Gastroesophageal sphincter (tissue), 4 donors: ENCODE measurements at regions not wholly inside any gene's neighbourhood (a gene's known extent, or its start where the extent isn't known, plus 50 kb on each side); places are given as distances from the start of the nearest gene placed in this dataset.

Experiments used
- ATAC-seq: fragments of 150-250 bp; one replicate; pipeline ENCODE4 v1.9.1; 2016; ENCODE audit warnings: mild to moderate bottlenecking, moderate library complexity
- H3K27ac ChIP-seq, 4 donors: fragments of 200-600 bp; sonication (generic) in 3 of 4; 1 replicate in 3 of 4; 2 replicates in 1 of 4; pipeline ENCODE4 v1.5.1; 2016 to 2019
- H3K27me3 ChIP-seq: fragments of 200-600 bp; sonication (generic); one replicate; pipeline ENCODE4 v1.5.1; 2019
- H3K36me3 ChIP-seq, 2 donors: fragments of 200-600 bp; sonication (generic); one replicate each; pipeline ENCODE4 v1.5.1; 2019; ENCODE audit warnings: control low read depth in 1 of 2
- H3K4me1 ChIP-seq, 3 donors: fragments of 200-600 bp; sonication (generic); 1 replicate in 2 of 3; 2 replicates in 1 of 3; pipeline ENCODE4 v1.5.1; 2016 to 2019; ENCODE audit warnings: control low read depth in 2 of 3
- H3K4me3 ChIP-seq, 2 donors: fragments of 200-600 bp; sonication (generic); one replicate each; pipeline ENCODE4 v1.5.1; 2019; ENCODE audit warnings: mild to moderate bottlenecking in 1 of 2, moderate library complexity in 1 of 2
- H3K9me3 ChIP-seq, 3 donors: fragments of 200-600 bp; sonication (generic); one replicate each; pipeline ENCODE4 v1.5.1; 2017 to 2019; ENCODE audit warnings: control low read depth in 2 of 3
- EP300 ChIP-seq: sonication (generic); formaldehyde crosslinking; IDR thresholded peaks from one replicate; pipeline ENCODE4 v1.6.1; 2017; ENCODE audit warnings: antibody characterized with exemption, mild to moderate bottlenecking
- POLR2A ChIP-seq, 2 donors: fragments of 450-650 bp; IDR thresholded peaks; one replicate each; pipeline ENCODE4 v1.6.1; 2017; ENCODE audit warnings: antibody characterized with exemption in 2 of 2, mild to moderate bottlenecking in 2 of 2, moderate library complexity in 1 of 2
- POLR2AphosphoS5 ChIP-seq: sonication (generic); formaldehyde crosslinking; IDR thresholded peaks from one replicate; pipeline ENCODE4 v1.6.1; 2017; ENCODE audit warnings: antibody characterized with exemption
- WGBS, 2 donors: methylation state at CpG; one replicate each; pipeline ENCODE4 v1.1.5; 2018; ENCODE audit warnings: low coverage in 1 of 2; 5-methylcytosine and 5-hydroxymethylcytosine counted together
- TF ChIP-seq, protein P1 (sequence below), 4 experiments: fragments of 200-600 bp in 2 of 4; fragments of 450-650 bp in 2 of 4; sonication (generic) in 1 of 4; IDR thresholded peaks; one replicate each; pipeline ENCODE4 v1.5.1; 2017 to 2019; ENCODE audit warnings: antibody characterized with exemption in 4 of 4, mild to moderate bottlenecking in 2 of 4, moderate library complexity in 2 of 4

- no peak overlapping the region for H3K4me3 ChIP-seq
- TF ChIP-seq EP300 (no peak), POLR2A (IDR thresholded peaks at IDR 0.05) (no peak)
- H3K36me3 ChIP-seq = no peaks in the 10 kb centered on the region
- no peaks in the 10 kb centered on the region for H3K4me1 ChIP-seq
- H3K9me3 ChIP-seq = no peaks in the 10 kb centered on the region
- no peaks in the 10 kb centered on the region for H3K27me3 ChIP-seq
- H3K27ac ChIP-seq = no peak overlapping the region
- 76 to 90% methylated on average over 3 of the region's 3 CpGs for WGBS, 2 donors
- ATAC-seq = no peak
Observed at GRCh38 chr9:79213417-79214125, 358.2 kb upstream of the TLE4 start.

DNA sequence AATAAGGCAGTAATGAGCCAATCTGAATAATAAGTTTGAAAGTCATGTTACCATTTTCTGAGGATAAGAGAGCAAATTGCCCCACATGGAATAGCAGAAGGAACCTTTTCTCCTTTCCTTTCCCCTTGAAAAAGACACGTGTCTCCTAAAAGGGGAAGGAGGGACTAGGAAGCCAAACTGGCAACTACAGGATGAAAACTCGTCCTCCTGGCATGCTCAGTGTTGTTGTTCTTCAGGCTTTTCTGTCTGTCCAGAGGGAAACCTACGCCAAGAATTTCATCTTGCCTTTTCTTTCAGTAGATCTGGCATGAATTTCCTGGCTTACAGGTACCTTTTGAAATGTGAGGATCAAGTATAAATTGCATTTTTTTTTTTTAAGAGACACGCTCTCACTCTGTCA, 355.9 kb upstream of the TLE4 start:
- peak; percentile 55 for ATAC-seq
- no peaks in the 10 kb centered on the region for H3K9me3 ChIP-seq
- no peaks in the 10 kb centered on the region for H3K4me1 ChIP-seq
- no peaks in the 10 kb centered on the region for H3K27me3 ChIP-seq
- no peaks in the 10 kb centered on the region for H3K36me3 ChIP-seq
- 27 to 41% methylated on average over 4 of the region's 4 CpGs for WGBS, 2 donors
- no peak overlapping the region for H3K4me3 ChIP-seq
- no peak overlapping the region for H3K27ac ChIP-seq
- TF ChIP-seq EP300 = no peak
- no peak for TF ChIP-seq POLR2AphosphoS5
- TF ChIP-seq, protein P1, sequence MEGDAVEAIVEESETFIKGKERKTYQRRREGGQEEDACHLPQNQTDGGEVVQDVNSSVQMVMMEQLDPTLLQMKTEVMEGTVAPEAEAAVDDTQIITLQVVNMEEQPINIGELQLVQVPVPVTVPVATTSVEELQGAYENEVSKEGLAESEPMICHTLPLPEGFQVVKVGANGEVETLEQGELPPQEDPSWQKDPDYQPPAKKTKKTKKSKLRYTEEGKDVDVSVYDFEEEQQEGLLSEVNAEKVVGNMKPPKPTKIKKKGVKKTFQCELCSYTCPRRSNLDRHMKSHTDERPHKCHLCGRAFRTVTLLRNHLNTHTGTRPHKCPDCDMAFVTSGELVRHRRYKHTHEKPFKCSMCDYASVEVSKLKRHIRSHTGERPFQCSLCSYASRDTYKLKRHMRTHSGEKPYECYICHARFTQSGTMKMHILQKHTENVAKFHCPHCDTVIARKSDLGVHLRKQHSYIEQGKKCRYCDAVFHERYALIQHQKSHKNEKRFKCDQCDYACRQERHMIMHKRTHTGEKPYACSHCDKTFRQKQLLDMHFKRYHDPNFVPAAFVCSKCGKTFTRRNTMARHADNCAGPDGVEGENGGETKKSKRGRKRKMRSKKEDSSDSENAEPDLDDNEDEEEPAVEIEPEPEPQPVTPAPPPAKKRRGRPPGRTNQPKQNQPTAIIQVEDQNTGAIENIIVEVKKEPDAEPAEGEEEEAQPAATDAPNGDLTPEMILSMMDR (IDR thresholded peaks at IDR 0.05) = no peak
- TF ChIP-seq POLR2A (IDR thresholded peaks at IDR 0.05) = no peak

DNA sequence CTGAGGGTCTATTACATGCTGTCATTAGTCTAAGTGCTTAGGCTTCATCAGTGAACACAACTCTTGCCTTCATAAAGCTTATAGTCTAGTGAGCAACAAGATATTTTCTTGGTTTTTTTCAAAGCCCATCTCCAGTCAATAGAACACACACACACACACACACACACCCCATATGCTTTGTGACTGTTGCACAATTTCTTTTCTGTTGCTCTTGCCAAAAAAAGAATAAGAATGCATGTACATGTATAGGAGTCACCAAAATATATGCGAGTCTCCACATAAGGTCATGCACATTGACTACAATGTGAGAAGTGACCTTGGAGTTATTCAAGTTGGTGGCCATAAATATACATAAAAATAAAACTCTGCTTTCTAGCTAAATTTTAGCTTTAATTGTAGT, 351.5 kb upstream of the TLE4 start:
- 93% methylated on average over 1 of the region's 1 CpG; no CpG with 5 or more reads in 1 of the 2 donors for whole genome bisulfite sequencing, 2 donors
- no peak for ATAC-seq
- TF ChIP-seq EP300 (no peak), POLR2AphosphoS5 (no peak), POLR2A (IDR thresholded peaks at IDR 0.05) (no peak)
- TF ChIP-seq, protein P1 (IDR thresholded peaks at IDR 0.05) = no peak

DNA sequence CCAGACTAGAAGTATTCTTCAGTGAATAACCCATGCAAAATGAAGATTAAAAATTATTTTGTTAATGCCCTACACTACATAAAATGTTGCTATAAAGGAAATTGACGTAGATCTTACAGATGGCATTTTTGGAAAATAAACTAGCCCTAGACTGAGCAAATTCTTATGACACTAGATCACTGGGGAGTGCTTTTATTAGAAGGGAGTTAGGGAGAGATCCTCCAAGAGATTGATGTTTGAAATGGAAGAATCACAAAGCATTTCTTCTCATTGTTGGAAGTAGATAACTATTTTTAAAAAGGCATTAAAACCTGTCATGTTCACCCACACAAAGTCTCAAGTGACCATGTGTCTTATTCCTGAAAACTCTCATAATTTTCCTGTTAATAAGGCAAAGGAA, 351.1 kb upstream of the TLE4 start:
- ATAC-seq = no peak
- Histone ChIP-seq H3K36me3 (no peaks in the 10 kb centered on the region), H3K4me3 (no peak overlapping the region), H3K27ac (no peak overlapping the region), H3K27me3 (no peaks in the 10 kb centered on the region), H3K9me3 (peaks cover 0 to 10% (median 0%) of the 10 kb centered on the region in 3 donors), H3K4me1 (no peaks in the 10 kb centered on the region)
- WGBS, 2 donors = 44 to 60% methylated on average over 1 of the region's 1 CpG
- TF ChIP-seq EP300 (no peak), POLR2A (IDR thresholded peaks at IDR 0.05) (no peak), POLR2AphosphoS5 (no peak)
- TF ChIP-seq, protein P1 (IDR thresholded peaks at IDR 0.05) = no peak

More for the DNA sequence above, 351.5 kb upstream of the TLE4 start:
- Histone ChIP-seq H3K4me3 (no peak overlapping the region), H3K9me3 (peaks cover 0 to 6% (median 0%) of the 10 kb centered on the region in 3 donors), H3K4me1 (no peaks in the 10 kb centered on the region), H3K36me3 (no peaks in the 10 kb centered on the region), H3K27me3 (no peaks in the 10 kb centered on the region), H3K27ac (no peak overlapping the region)

GRCh38 chr9:79221084-79221483, 350.7 kb upstream of the TLE4 start:
- Histone ChIP-seq H3K9me3 (peaks cover 0 to 14% (median 0%) of the 10 kb centered on the region in 3 donors), H3K27me3 (no peaks in the 10 kb centered on the region), H3K27ac (no peak overlapping the region), H3K4me3 (no peak overlapping the region), H3K4me1 (no peaks in the 10 kb centered on the region), H3K36me3 (no peaks in the 10 kb centered on the region)
- ATAC-seq = no peak
- TF ChIP-seq, protein P1 (IDR thresholded peaks at IDR 0.05) = no peak
- TF ChIP-seq POLR2AphosphoS5 (no peak), EP300 (no peak), POLR2A (IDR thresholded peaks at IDR 0.05) (no peak)
- WGBS, 2 donors = 44% methylated on average over 1 of the region's 1 CpG; no CpG with 5 or more reads in 1 of the 2 donors
